Naive thymus-derived CD4-positive, alpha-beta T cell (primary cell): ENCODE measurements at regions not wholly inside any gene's neighbourhood (a gene's known extent, or its start where the extent isn't known, plus 50 kb on each side); places are given as distances from the start of the nearest gene placed in this dataset.

Experiments used
- ATAC-seq: fragments of 150-1000 bp; cut with Tn5 transposase; 2 replicates; pipeline ENCODE4 v1.10.0; 2021; ENCODE audit warnings: mild to moderate bottlenecking, moderate library complexity
- CTCF ChIA-PET: fragments of 350-600 bp; sonication (Branson Sonifier 250); formaldehyde crosslinking; loops from one replicate; lab custom pipeline; 2021; ENCODE audit warnings: antibody characterized with exemption; lab: Charles Lee
- POLR2A ChIA-PET: fragments of 350-600 bp; sonication (Branson Sonifier 250); formaldehyde crosslinking; loops from one replicate; lab custom pipeline; 2021; ENCODE audit warnings: antibody characterized with exemption, inconsistent platforms; lab: Charles Lee
- DNase-seq, 9 donors: peaks; one replicate each; pipeline versions ENCODE4 v3.0.0 to v3.0.0-alpha.2; 2020 to 2022; ENCODE audit warnings: mixed read lengths in 1 of 9
- H3K27ac ChIP-seq: one replicate; pipeline ENCODE4 v1.7.0; 2013; ENCODE audit warnings: mild to moderate bottlenecking, low read depth, low read length, moderate library complexity
- H3K27me3 ChIP-seq, 2 donors: one replicate each; pipeline ENCODE4 v1.7.0; 2013; ENCODE audit warnings: low read length in 2 of 2, mild to moderate bottlenecking in 2 of 2, moderate library complexity in 2 of 2; ENCODE audit not compliant: control insufficient read depth in 2 of 2, insufficient read depth in 2 of 2
- H3K36me3 ChIP-seq, 3 experiments: 1 replicate in 2 of 3; 2 replicates in 1 of 3; pipeline ENCODE4 v1.7.0; 2013; ENCODE audit warnings: low read length in 3 of 3, mild to moderate bottlenecking in 3 of 3, moderate library complexity in 1 of 3; ENCODE audit not compliant: insufficient read depth in 3 of 3, control insufficient read depth in 2 of 3
- H3K4me1 ChIP-seq, 2 donors: one replicate each; pipeline ENCODE4 v1.7.0; 2013; ENCODE audit warnings: low read length in 2 of 2, mild to moderate bottlenecking in 2 of 2, moderate library complexity in 1 of 2; ENCODE audit not compliant: control insufficient read depth in 2 of 2, insufficient read depth in 2 of 2
- H3K4me3 ChIP-seq: 2 replicates; pipeline ENCODE4 v1.7.0; 2013; ENCODE audit warnings: mild to moderate bottlenecking, low read length
- H3K9me3 ChIP-seq, 3 experiments: 1 replicate in 2 of 3; 2 replicates in 1 of 3; pipeline ENCODE4 v1.7.0; 2013; ENCODE audit warnings: low read length in 3 of 3; ENCODE audit not compliant: control insufficient read depth in 2 of 3
- H3K27ac Mint-ChIP-seq, 9 donors: one replicate each; pipeline ENCODE4 v1.8.0; 2020 to 2022; ENCODE audit warnings: mixed read lengths in 9 of 9, mild to moderate bottlenecking in 8 of 9, moderate library complexity in 5 of 9, inconsistent platforms in 2 of 9
- H3K27me3 Mint-ChIP-seq, 5 donors: one replicate each; pipeline ENCODE4 v1.8.0; 2021 to 2022; ENCODE audit warnings: mixed read lengths in 5 of 5, mild to moderate bottlenecking in 1 of 5
- H3K36me3 Mint-ChIP-seq, 5 donors: one replicate each; pipeline ENCODE4 v1.8.0; 2020 to 2022; ENCODE audit warnings: mixed read lengths in 5 of 5, mild to moderate bottlenecking in 3 of 5, inconsistent platforms in 1 of 5
- H3K4me1 Mint-ChIP-seq, 7 donors: one replicate each; pipeline ENCODE4 v1.8.0; 2020 to 2022; ENCODE audit warnings: mixed read lengths in 7 of 7, mild to moderate bottlenecking in 3 of 7, inconsistent platforms in 1 of 7
- H3K4me3 Mint-ChIP-seq, 10 donors: one replicate each; pipeline ENCODE4 v1.8.0; 2020 to 2022; ENCODE audit warnings: mild to moderate bottlenecking in 10 of 10, mixed read lengths in 10 of 10, moderate library complexity in 6 of 10, inconsistent platforms in 2 of 10
- H3K9me3 Mint-ChIP-seq, 11 donors: one replicate each; pipeline ENCODE4 v1.8.0; 2020 to 2022; ENCODE audit warnings: mixed read lengths in 11 of 11, mild to moderate bottlenecking in 4 of 11, inconsistent platforms in 1 of 11, moderate library complexity in 1 of 11
- intact Hi-C, 2 donors: fragments of 100-400 bp; cut with micrococcal nuclease; formaldehyde crosslinking; loops; one replicate each; pipeline ENCODE4 v1.15.1; 2023

DNA sequence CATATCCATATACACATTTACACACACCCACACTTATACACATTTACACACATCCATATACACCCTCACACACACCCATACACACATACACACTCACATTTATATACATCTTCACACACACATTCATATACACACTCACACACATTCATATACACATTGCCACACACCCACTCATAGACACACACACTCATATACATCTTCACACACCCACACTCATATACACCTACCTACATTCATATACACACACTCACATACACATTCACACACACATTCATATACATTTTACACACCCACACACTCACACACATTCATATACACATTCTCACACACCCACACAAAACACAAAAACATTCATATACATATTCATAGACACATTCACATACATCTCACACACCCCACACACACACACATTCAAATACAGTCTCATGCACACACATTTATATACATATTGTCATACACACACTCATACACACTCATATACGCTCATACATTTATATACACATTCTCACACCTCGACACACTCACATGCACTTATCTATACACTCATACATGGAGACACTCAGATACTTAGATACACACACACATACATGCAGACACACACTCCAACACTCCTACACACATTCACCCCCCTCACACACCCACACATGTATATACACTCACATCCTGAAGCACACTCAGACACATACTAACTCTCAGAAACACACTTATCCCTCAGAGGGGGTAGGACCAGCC, 82.1 kb downstream of the MRPL14 start:
- no peak overlapping the region for H3K27ac ChIP-seq
- no peak overlapping the region for H3K4me3 ChIP-seq
- ChIA-PET CTCF (no interaction called here), POLR2A (no interaction called here)
- Mint-ChIP-seq H3K4me1 (peaks cover 0 to 17% (median 0%) of the 10 kb centered on the region in 7 donors), H3K4me3 (no peak overlapping the region), H3K9me3 (no peaks in the 10 kb centered on the region), H3K27ac (no peak overlapping the region), H3K27me3 (peaks cover 0 to 12% (median 0%) of the 10 kb centered on the region in 5 donors), H3K36me3 (no peaks in the 10 kb centered on the region)
- peak; percentile 22 for ATAC-seq
- no peaks in the 10 kb centered on the region for H3K27me3 ChIP-seq
- no peaks in the 10 kb centered on the region for H3K4me1 ChIP-seq
- intact Hi-C loops = no loop called here
- no peaks in the 10 kb centered on the region for H3K36me3 ChIP-seq
- H3K9me3 ChIP-seq = no peaks in the 10 kb centered on the region
- DNase-seq = no peak

DNA sequence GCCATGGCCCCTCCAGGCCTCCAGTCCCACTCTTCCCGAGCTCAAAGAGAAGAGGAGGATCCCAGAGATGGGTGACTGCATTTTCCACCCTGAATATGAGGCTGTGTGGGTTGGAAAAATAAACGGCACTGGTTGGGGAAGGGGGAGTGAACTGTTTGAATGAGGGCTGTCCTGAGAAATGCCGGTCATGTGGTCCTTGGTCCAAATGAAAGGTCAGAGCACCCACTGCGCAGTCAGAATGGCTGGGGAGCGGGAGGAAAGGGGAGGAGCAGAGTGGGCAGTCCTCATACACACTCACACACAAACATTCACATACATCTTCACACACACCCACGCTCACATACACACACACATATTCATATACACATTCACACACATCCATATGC, 83.1 kb downstream of the MRPL14 start:
- Histone ChIP-seq H3K4me1 (no peaks in the 10 kb centered on the region), H3K36me3 (no peaks in the 10 kb centered on the region), H3K27me3 (no peaks in the 10 kb centered on the region), H3K27ac (no peak overlapping the region), H3K4me3 (no peak overlapping the region), H3K9me3 (no peaks in the 10 kb centered on the region)
- ChIA-PET POLR2A (no interaction called here), CTCF (no interaction called here)
- Mint-ChIP-seq H3K27ac (no peak overlapping the region), H3K9me3 (no peaks in the 10 kb centered on the region), H3K4me3 (no peak overlapping the region), H3K36me3 (no peaks in the 10 kb centered on the region), H3K4me1 (peaks cover 0 to 10% (median 0%) of the 10 kb centered on the region in 7 donors), H3K27me3 (peaks cover 0 to 11% (median 0%) of the 10 kb centered on the region in 5 donors)
- intact Hi-C loops = no loop called here
- ATAC-seq (no peak), DNase-seq (no peak)

DNA sequence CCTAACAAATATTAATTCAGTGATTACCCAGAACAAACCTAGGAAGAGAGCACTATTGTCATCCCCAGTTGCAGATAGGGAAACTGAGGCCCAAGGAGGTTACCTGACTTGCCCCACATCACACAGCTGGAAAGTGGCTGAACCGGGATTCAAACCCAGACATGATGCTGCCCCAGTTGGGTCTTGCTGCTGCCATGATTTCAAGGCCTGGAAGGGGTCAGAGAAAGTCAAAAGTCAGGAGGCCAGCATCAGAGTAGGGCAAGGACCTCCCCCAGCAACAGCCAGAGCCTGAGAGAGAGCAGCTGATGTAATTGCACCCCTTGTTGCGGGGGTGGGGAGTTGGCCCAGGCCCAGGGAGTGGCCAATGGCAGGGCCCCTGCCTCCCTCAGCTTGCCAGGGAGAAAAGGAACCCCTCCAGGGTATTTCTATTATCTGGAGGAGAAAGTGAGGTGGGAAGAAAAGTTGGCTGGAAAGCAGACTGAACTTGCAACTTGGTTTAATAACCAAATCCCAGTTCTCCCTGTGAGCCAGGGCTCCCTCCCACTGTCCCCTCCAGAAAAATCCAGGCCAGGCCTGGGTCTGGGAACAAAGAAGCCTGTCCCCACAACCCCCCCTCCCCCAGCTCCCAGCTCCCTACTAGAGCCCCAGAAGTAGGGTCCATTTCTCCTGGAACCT, 83.6 kb downstream of the MRPL14 start:
- POLR2A ChIA-PET = no interaction called here
- Histone ChIP-seq H3K4me3 (no peak overlapping the region), H3K9me3 (no peaks in the 10 kb centered on the region), H3K27me3 (no peaks in the 10 kb centered on the region), H3K4me1 (no peaks in the 10 kb centered on the region), H3K27ac (no peak overlapping the region), H3K36me3 (no peaks in the 10 kb centered on the region)
- Mint-ChIP-seq H3K9me3 (no peaks in the 10 kb centered on the region), H3K27me3 (peaks cover 0 to 12% (median 4%) of the 10 kb centered on the region in 5 donors), H3K36me3 (no peaks in the 10 kb centered on the region), H3K4me1 (peaks cover 0 to 6% (median 0%) of the 10 kb centered on the region in 7 donors), H3K4me3 (no peak overlapping the region), H3K27ac (no peak overlapping the region)
- no peak for DNase-seq
- ATAC-seq = no peak
- intact Hi-C loops = no loop called here
- CTCF ChIA-PET = no interaction called here

DNA sequence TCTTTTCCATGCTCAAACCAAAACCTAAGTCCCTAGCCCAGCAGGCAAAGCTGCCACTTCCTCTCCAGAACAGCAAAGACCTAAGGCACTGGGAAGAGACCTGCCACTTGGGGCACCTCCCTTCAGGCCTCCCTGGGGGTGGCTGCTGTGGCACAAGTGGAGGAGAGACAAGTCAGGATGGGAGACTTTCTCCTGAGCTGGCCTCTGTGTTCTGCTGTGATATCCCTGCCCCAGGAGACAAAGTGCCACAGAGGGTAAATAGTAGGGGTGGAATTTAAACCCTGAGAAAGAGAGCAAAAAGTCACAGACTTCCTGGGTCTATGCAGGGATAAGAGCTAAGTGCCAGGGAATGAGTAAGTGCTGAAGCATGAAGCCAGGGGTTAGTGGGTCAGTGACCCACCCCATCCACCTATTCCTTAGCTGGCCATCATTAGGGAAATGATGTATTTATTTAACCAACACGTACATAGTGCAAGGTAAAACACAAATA, 84.2 kb downstream of the MRPL14 start:
- Mint-ChIP-seq H3K27me3 (peaks cover 0 to 13% (median 5%) of the 10 kb centered on the region in 5 donors), H3K27ac (no peak overlapping the region), H3K4me3 (no peak overlapping the region), H3K36me3 (no peaks in the 10 kb centered on the region), H3K4me1 (peaks cover 0 to 6% (median 0%) of the 10 kb centered on the region in 7 donors), H3K9me3 (no peaks in the 10 kb centered on the region)
- CTCF ChIA-PET = no interaction called here
- intact Hi-C loops = no loop called here
- POLR2A ChIA-PET = no interaction called here
- Histone ChIP-seq H3K4me1 (no peaks in the 10 kb centered on the region), H3K4me3 (no peak overlapping the region), H3K27me3 (no peaks in the 10 kb centered on the region), H3K27ac (no peak overlapping the region), H3K36me3 (no peaks in the 10 kb centered on the region), H3K9me3 (no peaks in the 10 kb centered on the region)
- ATAC-seq = no peak
- DNase-seq = no peak

DNA sequence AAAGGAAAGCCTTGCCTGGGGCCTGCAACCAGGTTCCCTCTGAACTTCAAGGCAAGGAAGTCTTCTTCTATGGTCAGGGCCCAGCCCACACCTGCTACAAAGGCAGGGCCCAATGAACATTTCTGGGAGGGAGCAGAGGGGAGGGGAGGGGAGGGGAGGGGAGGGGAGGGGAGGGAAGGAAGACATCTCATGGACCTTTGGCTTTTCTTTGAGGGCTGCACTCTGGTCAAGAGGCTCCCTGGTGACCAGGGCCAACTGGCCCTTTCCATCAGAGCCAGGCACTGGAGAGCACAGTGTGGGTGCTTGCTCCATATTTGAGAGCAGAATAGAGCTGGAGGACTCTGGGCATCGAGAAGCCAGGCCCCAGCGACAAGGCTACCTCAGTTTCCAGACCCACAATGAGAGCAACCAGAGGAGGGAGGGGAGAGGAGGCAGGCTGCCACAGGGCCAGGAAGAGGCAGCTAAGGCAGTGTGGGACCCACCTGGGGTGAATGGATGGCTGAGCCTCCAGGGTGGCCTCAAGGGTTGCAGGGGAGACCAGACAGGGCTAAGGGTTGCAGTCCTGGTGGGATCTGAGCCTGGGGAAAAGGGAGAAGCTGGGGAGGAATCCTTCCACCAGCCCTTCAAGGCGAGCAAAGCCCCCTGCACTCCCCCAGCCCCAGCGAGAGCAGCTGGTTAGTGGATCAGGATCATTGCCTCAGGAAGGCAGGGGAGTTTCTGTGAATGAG, 84.8 kb downstream of the MRPL14 start:
- Histone ChIP-seq H3K4me3 (no peak overlapping the region), H3K27ac (no peak overlapping the region), H3K27me3 (no peaks in the 10 kb centered on the region), H3K36me3 (no peaks in the 10 kb centered on the region), H3K9me3 (no peaks in the 10 kb centered on the region), H3K4me1 (no peaks in the 10 kb centered on the region)
- DNase-seq (no peak), ATAC-seq (no peak)
- H3K4me1 Mint-ChIP-seq = peaks cover 0 to 6% (median 0%) of the 10 kb centered on the region in 7 donors
- H3K27ac Mint-ChIP-seq = no peak overlapping the region
- intact Hi-C loops = no loop called here
- no peak overlapping the region for H3K4me3 Mint-ChIP-seq
- ChIA-PET CTCF (no interaction called here), POLR2A (no interaction called here)
- peaks cover 0 to 11% (median 5%) of the 10 kb centered on the region in 5 donors for H3K27me3 Mint-ChIP-seq
- no peaks in the 10 kb centered on the region for H3K36me3 Mint-ChIP-seq
- no peaks in the 10 kb centered on the region for H3K9me3 Mint-ChIP-seq

DNA sequence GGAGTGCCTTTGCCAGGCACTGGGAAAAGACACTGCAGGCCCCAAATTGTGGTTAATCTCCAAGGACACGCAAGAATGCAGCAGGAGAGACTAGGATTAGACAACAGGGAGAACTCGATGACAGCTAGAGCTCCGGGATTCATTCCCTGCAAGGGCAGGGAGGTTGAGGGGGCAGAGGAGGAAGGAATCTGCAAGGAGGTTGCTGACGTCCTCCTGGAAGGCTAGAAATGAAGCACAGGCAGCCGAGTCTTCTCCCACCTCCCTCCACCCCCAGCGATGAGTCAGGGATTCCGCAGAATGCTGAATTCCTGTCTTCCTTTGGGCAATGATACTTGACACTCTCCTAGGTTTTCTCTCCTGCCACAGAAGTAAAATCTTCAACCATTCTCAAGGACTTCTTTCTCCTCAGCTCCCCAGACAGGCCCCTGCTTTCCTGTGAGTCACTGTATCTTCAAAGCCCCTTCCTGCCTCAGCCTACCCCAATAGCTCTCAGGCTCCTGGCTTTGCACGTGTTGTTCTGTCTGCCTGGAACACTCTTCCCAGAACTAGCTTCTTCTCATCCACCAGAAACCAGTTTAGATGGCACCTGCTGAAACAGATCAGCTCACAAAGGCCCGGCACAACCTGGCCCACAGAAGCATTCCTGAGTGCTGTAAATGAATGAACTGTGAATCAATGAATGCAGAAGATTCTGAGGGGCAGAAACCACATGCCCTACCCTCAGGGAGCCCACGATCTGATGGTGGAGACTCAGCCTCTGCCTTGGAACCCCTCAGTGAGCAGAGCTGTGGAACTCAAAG, 85.6 kb downstream of the MRPL14 start:
- Mint-ChIP-seq H3K4me1 (peaks cover 0 to 6% (median 0%) of the 10 kb centered on the region in 7 donors), H3K27me3 (peaks cover 0 to 5% (median 4%) of the 10 kb centered on the region in 5 donors), H3K4me3 (no peak overlapping the region), H3K9me3 (no peaks in the 10 kb centered on the region), H3K27ac (no peak overlapping the region), H3K36me3 (no peaks in the 10 kb centered on the region)
- Histone ChIP-seq H3K27me3 (no peaks in the 10 kb centered on the region), H3K4me1 (no peaks in the 10 kb centered on the region), H3K27ac (no peak overlapping the region), H3K9me3 (no peaks in the 10 kb centered on the region), H3K4me3 (no peak overlapping the region), H3K36me3 (no peaks in the 10 kb centered on the region)
- CTCF ChIA-PET = no interaction called here
- DNase-seq = no peak
- ATAC-seq = no peak
- intact Hi-C loops = no loop called here
- POLR2A ChIA-PET = no interaction called here
